ENCODE measurements at regions not wholly inside any gene's neighbourhood (a gene's known extent, or its start where the extent isn't known, plus 50 kb on each side); places are given as distances from the start of the nearest gene placed in this dataset.

GRCh38 chr16:7183768-7184167 lies 148.9 kb upstream of the RBFOX1 start:
- FAIRE-seq (no peak), DNase-seq (ENCODE audit: low read depth, low spot score) (no peak)
- H3K4me2 ChIP-seq (ENCODE audit: control insufficient read depth, extremely low read depth, insufficient read depth, low read depth, low read length) = no peak overlapping the region
- H3K79me2 ChIP-seq (ENCODE audit: control insufficient read depth, insufficient read depth, low read length) = no peaks in the 10 kb centered on the region
- no peak overlapping the region for H3K9ac ChIP-seq (ENCODE audit: control insufficient read depth, extremely low read depth, insufficient read depth, low read length)
- H3K4me3 ChIP-seq (ENCODE audit: control insufficient read depth in 2 of 3, extremely low read depth in 1 of 3, insufficient read depth in 2 of 3, low read depth in 1 of 3, low read length in 3 of 3) = no peak overlapping the region
- TF ChIP-seq CTCF (optimal IDR thresholded peaks at IDR 0.05 in 1 of 3, IDR thresholded peaks at IDR 0.05 in 1 of 3, conservative IDR thresholded peaks at IDR 0.05 in 1 of 3; ENCODE audit: extremely low read depth in 1 of 3, insufficient read depth in 2 of 3, low read length in 3 of 3) = no peak
- no peak for TF ChIP-seq EZH2 (IDR thresholded peaks at IDR 0.05; ENCODE audit: low read length)
- H3K36me3 ChIP-seq (ENCODE audit: control insufficient read depth in 2 of 2, extremely low read depth in 1 of 2, insufficient read depth in 2 of 2, low read length in 2 of 2) = no peaks in the 10 kb centered on the region
- no peaks in the 10 kb centered on the region for H3K4me1 ChIP-seq (ENCODE audit: control insufficient read depth, extremely low read depth, insufficient read depth, low read length)
- H3K9me1 ChIP-seq (ENCODE audit: control insufficient read depth, extremely low read depth, insufficient read depth, low read length) = no peaks in the 10 kb centered on the region
- H3K27ac ChIP-seq (ENCODE audit: control insufficient read depth, insufficient read depth, low read length) = no peak overlapping the region
- dilution Hi-C loops (cut with MboI; ENCODE audit: extremely low pct_ligation_motif_present, low sequenced_read_pairs) = no loop called here
- no peak overlapping the region for H2AFZ ChIP-seq (ENCODE audit: control insufficient read depth, low read length)
- peaks cover 1% of the 10 kb centered on the region for H3K9me3 ChIP-seq (ENCODE audit: control insufficient read depth, low read depth, low read length)
- H4K20me1 ChIP-seq (ENCODE audit: control insufficient read depth, extremely low read depth, insufficient read depth, low read length) = no peaks in the 10 kb centered on the region
- H3K27me3 ChIP-seq (ENCODE audit: control insufficient read depth, extremely low read depth, insufficient read depth, low read length) = no peaks in the 10 kb centered on the region

- FAIRE-seq (no peak), DNase-seq (ENCODE audit: low read depth, low spot score) (no peak)
- Histone ChIP-seq H3K9ac (ENCODE audit: control insufficient read depth, extremely low read depth, insufficient read depth, low read length) (no peak overlapping the region), H3K79me2 (ENCODE audit: control insufficient read depth, insufficient read depth, low read length) (no peaks in the 10 kb centered on the region), H3K4me3 (ENCODE audit: control insufficient read depth in 2 of 3, extremely low read depth in 1 of 3, insufficient read depth in 2 of 3, low read depth in 1 of 3, low read length in 3 of 3) (no peak overlapping the region), H3K27ac (ENCODE audit: control insufficient read depth, insufficient read depth, low read length) (no peak overlapping the region), H3K9me1 (ENCODE audit: control insufficient read depth, extremely low read depth, insufficient read depth, low read length) (no peaks in the 10 kb centered on the region), H4K20me1 (ENCODE audit: control insufficient read depth, extremely low read depth, insufficient read depth, low read length) (no peaks in the 10 kb centered on the region), H3K4me1 (ENCODE audit: control insufficient read depth, extremely low read depth, insufficient read depth, low read length) (no peaks in the 10 kb centered on the region), H3K36me3 (ENCODE audit: control insufficient read depth in 2 of 2, extremely low read depth in 1 of 2, insufficient read depth in 2 of 2, low read length in 2 of 2) (no peaks in the 10 kb centered on the region), H3K27me3 (ENCODE audit: control insufficient read depth, extremely low read depth, insufficient read depth, low read length) (no peaks in the 10 kb centered on the region), H2AFZ (ENCODE audit: control insufficient read depth, low read length) (no peak overlapping the region), H3K4me2 (ENCODE audit: control insufficient read depth, extremely low read depth, insufficient read depth, low read depth, low read length) (no peak overlapping the region), H3K9me3 (ENCODE audit: control insufficient read depth, low read depth, low read length) (peaks cover 1% of the 10 kb centered on the region)
- no peak for TF ChIP-seq CTCF (optimal IDR thresholded peaks at IDR 0.05 in 1 of 3, IDR thresholded peaks at IDR 0.05 in 1 of 3, conservative IDR thresholded peaks at IDR 0.05 in 1 of 3; ENCODE audit: extremely low read depth in 1 of 3, insufficient read depth in 2 of 3, low read length in 3 of 3)
- TF ChIP-seq EZH2 (IDR thresholded peaks at IDR 0.05; ENCODE audit: low read length) = no peak
- dilution Hi-C loops (cut with MboI; ENCODE audit: extremely low pct_ligation_motif_present, low sequenced_read_pairs) = no loop called here
These were observed 150.0 kb upstream of the RBFOX1 start for GRCh38 chr16:7182510-7183109.

Data from keratinocyte (primary cell).